Kidney epithelial cell (primary cell): ENCODE measurements at regions not wholly inside any gene's neighbourhood (a gene's known extent, or its start where the extent isn't known, plus 50 kb on each side); places are given as distances from the start of the nearest gene placed in this dataset.

Experiments used
- DNase-seq: peaks from one replicate; pipeline ENCODE4 v3.0.0-alpha.2; 2010; ENCODE audit warnings: low read depth
- H3K27me3 ChIP-seq: 2 replicates; pipeline ENCODE4 v1.6.0; 2011; ENCODE audit warnings: low read length; ENCODE audit not compliant: control insufficient read depth, insufficient read depth
- H3K36me3 ChIP-seq: 2 replicates; pipeline ENCODE4 v1.5.1; 2011; ENCODE audit warnings: low read length; ENCODE audit not compliant: control insufficient read depth, insufficient read depth
- H3K4me3 ChIP-seq: 2 replicates; pipeline ENCODE4 v1.5.1; 2011; ENCODE audit warnings: low read depth, mild to moderate bottlenecking, control low read depth, low read length
- TF ChIP-seq, protein P1 (sequence below): IDR thresholded peaks from 2 replicates; pipeline ENCODE4 v1.5.1; 2011; ENCODE audit warnings: mild to moderate bottlenecking, moderate library complexity, low read length, control low read depth, inconsistent platforms; ENCODE audit not compliant: insufficient read depth, poor library complexity, severe bottlenecking

DNA sequence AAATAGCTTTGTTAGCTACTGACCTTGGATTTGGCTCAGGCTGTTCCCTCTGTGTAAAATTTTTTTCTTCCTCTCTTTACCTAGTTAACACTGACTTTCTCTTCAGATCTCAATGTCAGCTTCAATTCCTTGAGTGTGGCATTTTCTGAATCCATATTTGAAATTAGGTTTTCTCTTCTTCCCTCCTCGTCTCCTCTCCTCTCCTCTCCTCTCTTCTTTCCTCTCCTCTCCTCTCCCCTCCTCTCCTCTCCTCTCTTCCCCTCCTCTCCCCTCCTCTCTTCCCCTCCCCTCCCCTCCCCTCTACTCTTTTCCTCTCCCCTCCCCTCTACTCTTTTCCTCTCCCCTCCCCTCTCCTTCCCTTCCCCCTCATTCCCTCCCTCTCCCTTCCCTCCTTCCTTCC is 453.3 kb downstream of the BMP2 start:
- no peak for DNase-seq
- Histone ChIP-seq H3K4me3 (no peak overlapping the region), H3K36me3 (no peaks in the 10 kb centered on the region), H3K27me3 (no peaks in the 10 kb centered on the region)
- TF ChIP-seq, protein P1, sequence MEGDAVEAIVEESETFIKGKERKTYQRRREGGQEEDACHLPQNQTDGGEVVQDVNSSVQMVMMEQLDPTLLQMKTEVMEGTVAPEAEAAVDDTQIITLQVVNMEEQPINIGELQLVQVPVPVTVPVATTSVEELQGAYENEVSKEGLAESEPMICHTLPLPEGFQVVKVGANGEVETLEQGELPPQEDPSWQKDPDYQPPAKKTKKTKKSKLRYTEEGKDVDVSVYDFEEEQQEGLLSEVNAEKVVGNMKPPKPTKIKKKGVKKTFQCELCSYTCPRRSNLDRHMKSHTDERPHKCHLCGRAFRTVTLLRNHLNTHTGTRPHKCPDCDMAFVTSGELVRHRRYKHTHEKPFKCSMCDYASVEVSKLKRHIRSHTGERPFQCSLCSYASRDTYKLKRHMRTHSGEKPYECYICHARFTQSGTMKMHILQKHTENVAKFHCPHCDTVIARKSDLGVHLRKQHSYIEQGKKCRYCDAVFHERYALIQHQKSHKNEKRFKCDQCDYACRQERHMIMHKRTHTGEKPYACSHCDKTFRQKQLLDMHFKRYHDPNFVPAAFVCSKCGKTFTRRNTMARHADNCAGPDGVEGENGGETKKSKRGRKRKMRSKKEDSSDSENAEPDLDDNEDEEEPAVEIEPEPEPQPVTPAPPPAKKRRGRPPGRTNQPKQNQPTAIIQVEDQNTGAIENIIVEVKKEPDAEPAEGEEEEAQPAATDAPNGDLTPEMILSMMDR: no peak

DNA sequence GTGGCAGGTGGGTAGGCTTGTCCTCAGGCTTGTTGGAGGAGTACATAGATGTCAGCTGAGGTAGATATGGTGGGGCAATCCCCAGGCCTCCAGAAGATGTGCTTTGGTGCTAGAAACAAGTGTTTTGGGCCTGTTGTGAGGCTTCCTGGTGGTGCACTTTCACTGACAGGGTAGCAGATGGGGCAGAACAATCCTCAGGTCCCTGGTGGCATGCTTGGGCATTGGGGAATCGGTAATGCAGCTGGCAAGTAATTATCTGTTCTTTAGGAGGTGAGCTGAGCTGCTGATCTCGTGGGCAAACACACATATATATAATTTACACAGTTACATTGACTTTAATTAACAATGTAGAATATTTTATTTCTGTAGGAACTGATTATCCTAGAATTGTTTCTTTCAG is 458.7 kb downstream of the BMP2 start:
- H3K27me3 ChIP-seq: no peaks in the 10 kb centered on the region
- H3K36me3 ChIP-seq: no peaks in the 10 kb centered on the region
- H3K4me3 ChIP-seq: no peak overlapping the region
- no peak for DNase-seq
- TF ChIP-seq, protein P1: no peak

- DNase-seq: no peak
- TF ChIP-seq, protein P1: no peak
- no peak overlapping the region for H3K4me3 ChIP-seq
Measured at GRCh38 chr20:7231303-7231702, 463.8 kb downstream of the BMP2 start.

DNA sequence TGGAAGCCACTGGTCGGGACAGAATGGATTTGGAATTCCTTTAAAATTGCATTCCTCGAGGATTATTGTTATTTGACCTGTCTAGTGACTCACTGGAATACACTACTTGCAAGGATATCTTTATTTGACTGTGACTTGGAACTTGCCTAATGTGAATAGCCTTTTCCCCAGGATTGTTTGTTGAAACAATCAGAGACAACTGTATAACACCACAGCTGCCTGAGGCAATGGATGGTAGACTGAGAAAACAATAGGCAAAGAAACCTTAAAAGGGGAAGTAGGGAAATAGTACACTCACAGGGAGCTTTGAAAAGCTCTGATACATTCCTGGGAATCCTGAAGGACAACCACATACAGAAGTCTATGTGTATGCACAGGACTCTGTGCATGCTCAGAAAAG is 465.3 kb downstream of the BMP2 start:
- no peak overlapping the region for H3K4me3 ChIP-seq
- DNase-seq: no peak
- H3K36me3 ChIP-seq: no peaks in the 10 kb centered on the region
- H3K27me3 ChIP-seq: no peaks in the 10 kb centered on the region
- TF ChIP-seq, protein P1: no peak

More at GRCh38 chr20:7231303-7231702, 463.8 kb downstream of the BMP2 start:
- Histone ChIP-seq H3K36me3 (no peaks in the 10 kb centered on the region), H3K27me3 (no peaks in the 10 kb centered on the region)

GRCh38 chr20:7237251-7237650 is 469.8 kb downstream of the BMP2 start:
- Histone ChIP-seq H3K27me3 (no peaks in the 10 kb centered on the region), H3K36me3 (no peaks in the 10 kb centered on the region), H3K4me3 (no peak overlapping the region)
- TF ChIP-seq, protein P1: no peak
- DNase-seq: no peak

- H3K36me3 ChIP-seq: no peaks in the 10 kb centered on the region
- DNase-seq: no peak
- H3K27me3 ChIP-seq: no peaks in the 10 kb centered on the region
- H3K4me3 ChIP-seq: no peak overlapping the region
- TF ChIP-seq, protein P1: no peak
Measured at GRCh38 chr20:7240490-7240889, 473.0 kb downstream of the BMP2 start.
